ENCODE measurements at regions not wholly inside any gene's neighbourhood (a gene's known extent, or its start where the extent isn't known, plus 50 kb on each side); places are given as distances from the start of the nearest gene placed in this dataset.

GRCh38 chr1:30035522-30036228, 687.7 kb downstream of the MATN1 start:
- CTCF ChIA-PET, result no interaction called here

GRCh38 chr1:30034627-30035521, 688.5 kb downstream of the MATN1 start:
- ChIA-PET POLR2A (ENCODE audit: low non-redundant PET) (no interaction called here), CTCF (no interaction called here)
- no peak for TF ChIP-seq CTCF (conservative IDR thresholded peaks at IDR 0.05; ENCODE audit: low read depth)
- H3K27ac ChIP-seq, result no peak overlapping the region
- DNase-seq (ENCODE audit: low spot score), result no peak

More at GRCh38 chr1:30035522-30036228, 687.7 kb downstream of the MATN1 start:
- no peak overlapping the region for H3K27ac ChIP-seq
- POLR2A ChIA-PET (ENCODE audit: low non-redundant PET), result no interaction called here
- no peak for TF ChIP-seq CTCF (conservative IDR thresholded peaks at IDR 0.05; ENCODE audit: low read depth)
- no peak for DNase-seq (ENCODE audit: low spot score)

- POLR2A ChIA-PET (ENCODE audit: low non-redundant PET), result no interaction called here
- TF ChIP-seq CTCF (conservative IDR thresholded peaks at IDR 0.05; ENCODE audit: low read depth), result no peak
- CTCF ChIA-PET, result no interaction called here
- DNase-seq (ENCODE audit: low spot score), result no peak
- H3K27ac ChIP-seq, result no peak overlapping the region
These were observed 689.2 kb downstream of the MATN1 start for GRCh38 chr1:30034105-30034626.

- no peak for DNase-seq (ENCODE audit: low spot score)
- CTCF ChIA-PET, result no interaction called here
These were observed 689.9 kb downstream of the MATN1 start for GRCh38 chr1:30033256-30034104.

GRCh38 chr1:30032302-30032701, 691.1 kb downstream of the MATN1 start:
- DNase-seq (ENCODE audit: low spot score), result no peak
- TF ChIP-seq CTCF (conservative IDR thresholded peaks at IDR 0.05; ENCODE audit: low read depth), result no peak
- POLR2A ChIA-PET (ENCODE audit: low non-redundant PET), result no interaction called here
- CTCF ChIA-PET, result no interaction called here
- no peak overlapping the region for H3K27ac ChIP-seq

More at GRCh38 chr1:30033256-30034104, 689.9 kb downstream of the MATN1 start:
- H3K27ac ChIP-seq, result no peak overlapping the region
- POLR2A ChIA-PET (ENCODE audit: low non-redundant PET), result no interaction called here
- no peak for TF ChIP-seq CTCF (conservative IDR thresholded peaks at IDR 0.05; ENCODE audit: low read depth)

GRCh38 chr1:30029677-30030076, 693.7 kb downstream of the MATN1 start:
- no peak overlapping the region for H3K27ac ChIP-seq
- CTCF ChIA-PET, result interaction anchor here (0.5 kb wide), 1 partner anchor 57 kb away, joined by 3 read pairs; no protein-coding TSS in a partner anchor
- TF ChIP-seq CTCF (conservative IDR thresholded peaks at IDR 0.05; ENCODE audit: low read depth), result no peak
- no peak for DNase-seq (ENCODE audit: low spot score)
- POLR2A ChIA-PET (ENCODE audit: low non-redundant PET), result no interaction called here

Data from RWPE1 (cell line).